ENCODE measurements at regions not wholly inside any gene's neighbourhood (a gene's known extent, or its start where the extent isn't known, plus 50 kb on each side); places are given as distances from the start of the nearest gene placed in this dataset.

GRCh38 chr12:83827193-83827592 lies 1085.4 kb downstream of the SLC6A15 start:
- TF ChIP-seq, protein P1, sequence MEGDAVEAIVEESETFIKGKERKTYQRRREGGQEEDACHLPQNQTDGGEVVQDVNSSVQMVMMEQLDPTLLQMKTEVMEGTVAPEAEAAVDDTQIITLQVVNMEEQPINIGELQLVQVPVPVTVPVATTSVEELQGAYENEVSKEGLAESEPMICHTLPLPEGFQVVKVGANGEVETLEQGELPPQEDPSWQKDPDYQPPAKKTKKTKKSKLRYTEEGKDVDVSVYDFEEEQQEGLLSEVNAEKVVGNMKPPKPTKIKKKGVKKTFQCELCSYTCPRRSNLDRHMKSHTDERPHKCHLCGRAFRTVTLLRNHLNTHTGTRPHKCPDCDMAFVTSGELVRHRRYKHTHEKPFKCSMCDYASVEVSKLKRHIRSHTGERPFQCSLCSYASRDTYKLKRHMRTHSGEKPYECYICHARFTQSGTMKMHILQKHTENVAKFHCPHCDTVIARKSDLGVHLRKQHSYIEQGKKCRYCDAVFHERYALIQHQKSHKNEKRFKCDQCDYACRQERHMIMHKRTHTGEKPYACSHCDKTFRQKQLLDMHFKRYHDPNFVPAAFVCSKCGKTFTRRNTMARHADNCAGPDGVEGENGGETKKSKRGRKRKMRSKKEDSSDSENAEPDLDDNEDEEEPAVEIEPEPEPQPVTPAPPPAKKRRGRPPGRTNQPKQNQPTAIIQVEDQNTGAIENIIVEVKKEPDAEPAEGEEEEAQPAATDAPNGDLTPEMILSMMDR (conservative IDR thresholded peaks at IDR 0.05; ENCODE audit: low read depth, low read length), result no peak
- TF ChIP-seq FOS (IDR thresholded peaks at IDR 0.05; ENCODE audit: low read depth, low read length) (no peak), POLR2A (IDR thresholded peaks at IDR 0.05; ENCODE audit: low read depth, low read length) (no peak)

Measured in IMR-90 (cell line).